OCI-LY1 (cell line): ENCODE measurements at regions not wholly inside any gene's neighbourhood (a gene's known extent, or its start where the extent isn't known, plus 50 kb on each side); places are given as distances from the start of the nearest gene placed in this dataset.

Source experiments
- EZH2 ChIP-seq: fragments of 200-600 bp; sonication (generic), shearing (Covaris generic); IDR thresholded peaks from 2 replicates; pipeline ENCODE4 v1.8.0; 2017; ENCODE audit warnings: borderline replicate concordance, mixed run types, mild to moderate bottlenecking, antibody characterized with exemption, low read length, moderate library complexity, mixed read lengths
- TF ChIP-seq, protein P1 (sequence below): fragments of 200-600 bp; sonication (generic), shearing (Covaris generic); IDR thresholded peaks from 2 replicates; pipeline ENCODE4 v1.5.1; 2017; ENCODE audit warnings: mild to moderate bottlenecking, antibody characterized with exemption, low read length, moderate library complexity, mixed read lengths

DNA sequence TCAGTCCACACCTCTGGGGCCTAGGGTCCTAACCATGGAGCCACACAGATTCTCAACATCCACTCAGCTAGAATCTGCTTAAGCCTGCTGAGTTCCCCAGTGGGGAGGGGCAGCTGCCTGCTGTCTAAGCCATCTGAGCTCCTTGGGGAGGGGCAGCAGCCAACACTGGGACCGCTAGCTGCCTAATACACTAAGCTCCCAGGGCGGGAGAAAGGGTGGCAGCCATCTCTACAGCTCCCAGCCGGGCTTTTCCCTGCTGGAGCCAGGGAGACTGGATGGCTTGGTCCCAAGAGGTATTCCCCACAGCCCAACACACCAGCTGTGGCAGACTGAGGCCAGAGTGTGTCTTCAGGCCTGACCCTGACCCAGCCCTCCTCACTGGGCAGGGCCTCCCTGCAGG, 217.3 kb upstream of the TMEM45B start:
- TF ChIP-seq, protein P1, sequence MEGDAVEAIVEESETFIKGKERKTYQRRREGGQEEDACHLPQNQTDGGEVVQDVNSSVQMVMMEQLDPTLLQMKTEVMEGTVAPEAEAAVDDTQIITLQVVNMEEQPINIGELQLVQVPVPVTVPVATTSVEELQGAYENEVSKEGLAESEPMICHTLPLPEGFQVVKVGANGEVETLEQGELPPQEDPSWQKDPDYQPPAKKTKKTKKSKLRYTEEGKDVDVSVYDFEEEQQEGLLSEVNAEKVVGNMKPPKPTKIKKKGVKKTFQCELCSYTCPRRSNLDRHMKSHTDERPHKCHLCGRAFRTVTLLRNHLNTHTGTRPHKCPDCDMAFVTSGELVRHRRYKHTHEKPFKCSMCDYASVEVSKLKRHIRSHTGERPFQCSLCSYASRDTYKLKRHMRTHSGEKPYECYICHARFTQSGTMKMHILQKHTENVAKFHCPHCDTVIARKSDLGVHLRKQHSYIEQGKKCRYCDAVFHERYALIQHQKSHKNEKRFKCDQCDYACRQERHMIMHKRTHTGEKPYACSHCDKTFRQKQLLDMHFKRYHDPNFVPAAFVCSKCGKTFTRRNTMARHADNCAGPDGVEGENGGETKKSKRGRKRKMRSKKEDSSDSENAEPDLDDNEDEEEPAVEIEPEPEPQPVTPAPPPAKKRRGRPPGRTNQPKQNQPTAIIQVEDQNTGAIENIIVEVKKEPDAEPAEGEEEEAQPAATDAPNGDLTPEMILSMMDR: no peak
- no peak for TF ChIP-seq EZH2
